Erythroblast (primary cell): ENCODE measurements at regions not wholly inside any gene's neighbourhood (a gene's known extent, or its start where the extent isn't known, plus 50 kb on each side); places are given as distances from the start of the nearest gene placed in this dataset.

Experiments
- GATA1 ChIP-seq: IDR thresholded peaks from 2 replicates; pipeline ENCODE4 v1.6.1; 2011; ENCODE audit warnings: low read depth, mild to moderate bottlenecking, control low read depth, low read length, moderate library complexity
- POLR2A ChIP-seq: IDR thresholded peaks from 2 replicates; pipeline ENCODE4 v1.6.1; 2011; ENCODE audit warnings: mild to moderate bottlenecking, low read length

- TF ChIP-seq POLR2A (no peak), GATA1 (no peak)
Measured at GRCh38 chr13:80450386-80450785, 109.5 kb upstream of the SPRY2 start.
